Endothelial cell of hepatic sinusoid (primary cell): ENCODE measurements at regions not wholly inside any gene's neighbourhood (a gene's known extent, or its start where the extent isn't known, plus 50 kb on each side); places are given as distances from the start of the nearest gene placed in this dataset.
"Not testable (repeated sequence)": the region's sequence is repeated elsewhere in the genome, so short reads cannot be mapped to it uniquely, and the experiment has no call there.

Experiments used
- in situ Hi-C: cut with HindIII; loops from 2 replicates; pipeline ENCODE4 v1.10.0; 2017; ENCODE audit warnings: low sequenced_read_pairs

- in situ Hi-C loops: loop anchor here (10.0 kb wide), 1 partner anchor 134 kb away; no protein-coding TSS in a partner anchor
Observed at GRCh38 chr1:244758708-244759107, 76.8 kb upstream of the COX20 start.

DNA sequence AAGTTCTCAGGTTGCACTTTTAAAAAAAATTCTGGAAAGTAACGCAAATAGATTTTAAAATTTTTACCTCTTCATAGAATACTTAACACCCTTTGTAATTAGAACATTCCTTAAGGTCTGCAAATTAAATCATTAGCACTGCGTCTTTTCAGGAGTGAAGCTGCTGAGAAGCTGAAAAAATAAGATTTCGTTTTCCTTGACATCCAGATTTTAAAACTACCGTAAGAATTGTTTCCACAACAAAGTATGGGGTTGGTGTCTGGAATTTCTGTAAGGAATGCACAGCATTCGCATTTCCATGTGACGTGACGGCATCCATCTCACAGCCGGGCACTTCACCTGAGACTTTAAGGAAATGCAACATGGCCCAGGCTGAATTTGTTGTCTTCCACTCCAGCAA is 76.3 kb upstream of the COX20 start:
- in situ Hi-C loops: loop anchor here (10.0 kb wide), 1 partner anchor 134 kb away; no protein-coding TSS in a partner anchor

- in situ Hi-C loops: no loop called here
Observed at GRCh38 chr1:244760471-244760870, 75.0 kb upstream of the COX20 start.

DNA sequence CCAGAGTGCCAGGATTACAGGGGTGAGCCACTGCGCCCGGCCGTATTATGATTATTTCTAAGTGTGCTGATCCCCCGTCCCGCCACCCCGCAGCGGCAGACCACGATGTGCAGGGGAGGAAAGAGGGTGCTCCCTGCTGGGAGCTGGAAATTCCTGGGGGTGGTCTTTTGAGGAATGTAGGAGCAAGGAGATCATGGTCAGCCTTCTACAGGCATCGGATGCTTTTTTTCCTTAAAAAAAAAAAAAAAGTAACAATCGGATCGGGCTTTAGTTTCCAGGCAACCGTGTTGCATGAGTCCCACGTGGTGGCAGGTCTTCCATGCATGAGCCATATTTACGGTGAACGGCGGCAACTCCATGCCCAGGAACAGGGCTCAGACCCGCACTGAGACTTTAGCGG is 74.2 kb upstream of the COX20 start:
- in situ Hi-C loops: no loop called here

DNA sequence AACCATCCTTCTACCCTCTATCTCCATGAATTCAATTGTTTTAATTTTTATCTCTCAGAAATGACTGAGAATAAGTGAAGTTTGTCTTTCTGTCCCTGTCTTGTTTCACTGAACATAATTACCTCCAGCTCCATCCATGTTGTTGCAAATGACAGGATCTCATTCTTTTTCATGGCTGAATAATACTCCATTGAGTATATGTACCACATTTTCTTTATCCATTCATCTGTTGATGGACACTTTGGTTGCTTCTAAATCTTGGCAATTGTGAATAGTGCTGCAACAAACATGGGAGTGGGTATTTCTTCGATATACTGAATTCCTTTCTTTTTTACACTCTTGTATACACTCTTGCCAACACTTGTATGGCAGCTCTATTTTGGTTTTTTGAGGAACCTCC is 72.8 kb upstream of the COX20 start:
- in situ Hi-C loops: no loop called here

- in situ Hi-C loops: no loop called here
Observed at GRCh38 chr1:244768186-244768585, 67.3 kb upstream of the COX20 start.

DNA sequence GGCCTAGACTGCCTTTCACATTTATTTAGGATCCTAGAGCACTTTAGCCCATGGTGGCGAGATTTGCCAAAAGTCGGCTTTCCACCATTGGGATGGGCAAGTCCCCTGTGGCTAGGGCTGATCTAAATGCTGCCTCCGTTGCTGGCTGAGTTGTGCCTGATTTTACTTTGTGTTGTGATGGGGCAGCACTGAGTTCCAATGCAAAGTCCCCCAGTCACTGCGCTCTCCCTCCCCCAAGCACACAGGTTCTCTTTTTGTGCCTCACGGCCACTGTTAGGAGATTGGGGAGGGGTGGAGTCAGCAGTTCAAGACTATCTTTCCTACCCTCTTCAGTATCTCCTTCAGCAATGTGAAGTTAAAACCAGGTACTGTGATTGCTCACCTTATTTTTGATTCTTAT is 66.7 kb upstream of the COX20 start:
- in situ Hi-C loops: no loop called here

- in situ Hi-C loops: not testable (repeated sequence)
Observed at GRCh38 chr1:244770556-244770955, 64.9 kb upstream of the COX20 start.

GRCh38 chr1:244773513-244773912 is 61.9 kb upstream of the COX20 start:
- in situ Hi-C loops: no loop called here

DNA sequence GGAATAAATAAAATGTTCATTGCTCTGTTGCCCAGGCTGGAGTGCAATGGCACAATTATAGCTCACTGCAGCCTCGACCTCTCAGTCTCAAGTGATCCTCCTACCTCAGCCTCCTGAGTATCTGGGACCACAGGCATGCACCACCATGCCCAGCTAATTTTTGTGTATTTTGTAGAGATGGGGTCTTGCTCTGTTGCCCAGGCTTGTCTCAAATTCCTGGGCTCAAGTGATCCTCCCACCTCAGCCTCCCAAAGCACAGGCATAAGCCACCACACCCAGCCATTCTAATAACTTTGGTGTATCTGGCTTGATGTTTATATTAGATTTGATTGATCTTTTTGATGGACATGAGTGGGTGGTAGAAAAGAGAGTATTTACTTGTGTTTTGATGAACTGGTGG is 58.7 kb upstream of the COX20 start:
- in situ Hi-C loops: not testable (repeated sequence)

GRCh38 chr1:244778344-244778743 is 57.1 kb upstream of the COX20 start:
- in situ Hi-C loops: no loop called here

- in situ Hi-C loops: no loop called here
Observed at GRCh38 chr1:244779410-244779809, 56.0 kb upstream of the COX20 start.

- in situ Hi-C loops: no loop called here
Observed at GRCh38 chr1:244780311-244780710, 55.1 kb upstream of the COX20 start.

- in situ Hi-C loops: no loop called here
Observed at GRCh38 chr1:244782056-244782455, 53.4 kb upstream of the COX20 start.

DNA sequence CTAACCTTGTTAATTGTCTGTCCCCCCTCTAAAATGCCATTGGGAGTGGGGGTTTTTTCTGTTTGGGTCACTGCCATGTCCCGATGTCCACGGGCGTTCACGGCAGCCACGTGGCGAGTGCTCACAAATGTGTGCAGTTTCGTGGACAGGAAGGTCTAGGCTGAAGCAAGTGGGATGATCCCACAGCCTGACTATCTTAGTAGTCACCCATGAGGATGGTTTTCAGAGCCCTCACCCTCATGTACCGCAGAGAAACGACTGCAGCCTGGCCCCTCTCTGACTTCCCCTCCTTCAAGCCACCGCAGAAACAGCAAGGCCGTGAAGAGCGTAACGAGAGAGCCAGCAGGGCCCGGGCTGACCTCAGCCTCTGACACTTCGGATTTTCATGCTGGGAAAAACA is 52.3 kb upstream of the COX20 start:
- in situ Hi-C loops: no loop called here
